Stimulated activated effector memory CD8-positive, alpha-beta T cell treated with anti-CD3 and anti-CD28 coated beads, Interleukin-12 subunit alpha, Interleukin-12 subunit beta, amount 100 ng/mL, for 72 hours (primary cell): ENCODE measurements at regions not wholly inside any gene's neighbourhood (a gene's known extent, or its start where the extent isn't known, plus 50 kb on each side); places are given as distances from the start of the nearest gene placed in this dataset.
"Not testable (repeated sequence)": the region's sequence is repeated elsewhere in the genome, so short reads cannot be mapped to it uniquely, and the experiment has no call there.

Experiments
- ATAC-seq: fragments of 150-1000 bp; cut with Tn5 transposase; 2 replicates; pipeline ENCODE4 v1.10.0; 2021
- DNase-seq, 2 donors: peaks; one replicate each; pipeline ENCODE4 v3.0.0; 2021 to 2022; ENCODE audit warnings: low spot score in 2 of 2
- H3K27ac Mint-ChIP-seq: one replicate; pipeline ENCODE4 v1.8.0; 2022; ENCODE audit warnings: mild to moderate bottlenecking, mixed read lengths
- H3K36me3 Mint-ChIP-seq: one replicate; pipeline ENCODE4 v1.8.0; 2022; ENCODE audit warnings: mild to moderate bottlenecking, mixed read lengths
- H3K4me1 Mint-ChIP-seq: one replicate; pipeline ENCODE4 v1.8.0; 2022; ENCODE audit warnings: mixed read lengths
- H3K4me3 Mint-ChIP-seq: one replicate; pipeline ENCODE4 v1.8.0; 2022; ENCODE audit warnings: mild to moderate bottlenecking, mixed read lengths
- H3K9me3 Mint-ChIP-seq: one replicate; pipeline ENCODE4 v1.8.0; 2022; ENCODE audit warnings: mixed read lengths

DNA sequence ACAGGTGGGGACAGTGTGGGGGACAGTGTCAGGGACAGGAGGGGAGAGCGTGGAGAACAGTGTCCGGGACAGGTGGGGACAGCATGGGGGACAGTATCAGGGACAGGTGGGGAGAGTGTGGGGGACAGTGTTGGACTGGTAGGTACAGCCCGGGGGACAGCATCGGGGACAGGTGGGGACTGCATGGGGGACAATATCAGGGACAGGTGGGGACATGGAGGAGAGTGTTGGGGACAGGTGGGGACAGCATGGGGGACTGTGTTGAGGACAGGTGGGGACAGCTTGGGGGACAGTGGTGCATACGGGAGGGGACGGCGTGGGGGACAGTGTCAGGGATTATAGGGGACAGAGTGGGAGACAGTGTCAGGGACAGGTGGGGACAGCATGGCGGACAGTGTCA lies 212.3 kb downstream of the TMEM121 start:
- Mint-ChIP-seq H3K4me1 (peaks cover 5% of the 10 kb centered on the region), H3K27ac (no peak overlapping the region), H3K9me3 (no peaks in the 10 kb centered on the region), H3K36me3 (no peaks in the 10 kb centered on the region), H3K4me3 (no peak overlapping the region)
- DNase-seq (no peak), ATAC-seq (peak; percentile 14)

DNA sequence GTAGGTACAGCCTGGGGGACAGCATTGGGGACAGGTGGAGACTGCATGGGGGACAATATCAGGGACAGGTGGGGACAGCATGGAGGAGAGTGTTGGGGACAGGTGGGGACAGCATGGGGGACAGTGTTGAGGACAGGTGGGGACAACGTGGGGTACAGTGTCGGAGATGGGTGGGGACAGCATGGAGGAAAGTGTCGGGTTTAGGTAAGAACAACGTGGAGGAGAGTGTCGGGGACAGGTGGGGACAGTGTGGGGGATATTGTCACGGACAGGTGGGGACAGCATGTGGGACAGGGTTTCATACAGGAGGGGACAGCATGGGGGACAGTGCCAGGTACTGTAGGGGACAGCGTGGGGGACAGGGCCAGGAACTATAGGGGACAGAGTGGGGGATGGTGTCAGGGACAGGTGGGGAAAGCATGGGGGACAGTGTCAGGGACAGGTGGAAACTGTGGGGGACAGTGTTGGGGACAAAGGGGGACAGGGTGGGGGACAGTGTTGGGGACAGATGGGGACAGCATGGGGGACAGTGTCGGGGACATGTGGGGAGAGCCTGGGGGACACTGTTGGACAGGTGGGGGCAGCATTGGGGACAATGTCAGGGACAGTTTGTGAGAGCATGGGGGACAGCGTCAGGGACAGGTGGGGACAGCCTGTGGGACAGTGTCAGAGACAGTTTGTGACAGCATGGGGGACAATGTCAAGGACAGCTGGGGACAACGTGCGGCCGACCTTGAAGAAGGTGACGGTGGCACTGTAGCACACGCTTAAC lies 213.1 kb downstream of the TMEM121 start:
- DNase-seq, result no peak
- H3K4me3 Mint-ChIP-seq, result no peak overlapping the region
- no peaks in the 10 kb centered on the region for H3K36me3 Mint-ChIP-seq
- H3K9me3 Mint-ChIP-seq, result no peaks in the 10 kb centered on the region
- no peak for ATAC-seq
- no peak overlapping the region for H3K27ac Mint-ChIP-seq
- peaks cover 5% of the 10 kb centered on the region for H3K4me1 Mint-ChIP-seq

DNA sequence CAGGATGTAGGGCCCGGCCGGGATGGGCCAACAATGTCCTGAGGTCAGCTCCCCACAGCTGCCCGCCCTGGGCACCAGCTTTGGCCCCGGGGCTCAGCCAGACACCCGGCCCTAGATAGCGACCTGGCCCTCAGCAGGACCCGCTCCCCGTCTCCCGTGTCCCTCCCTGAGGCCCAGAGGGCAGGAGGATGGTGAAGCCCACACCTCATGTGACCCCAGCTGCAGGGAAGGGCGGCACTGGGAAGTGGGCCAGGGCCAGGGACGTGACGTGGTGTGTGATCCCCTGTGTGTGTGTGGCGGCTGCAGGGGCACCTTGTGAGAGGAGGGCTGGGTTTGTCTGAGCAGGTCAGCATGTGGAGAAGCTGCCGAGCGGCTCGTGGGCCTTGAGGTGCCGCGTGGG lies 213.9 kb downstream of the TMEM121 start:
- H3K9me3 Mint-ChIP-seq, ATAC-seq, H3K4me1 Mint-ChIP-seq, DNase-seq, H3K4me3 Mint-ChIP-seq, H3K27ac Mint-ChIP-seq, H3K36me3 Mint-ChIP-seq: not testable (repeated sequence)

DNA sequence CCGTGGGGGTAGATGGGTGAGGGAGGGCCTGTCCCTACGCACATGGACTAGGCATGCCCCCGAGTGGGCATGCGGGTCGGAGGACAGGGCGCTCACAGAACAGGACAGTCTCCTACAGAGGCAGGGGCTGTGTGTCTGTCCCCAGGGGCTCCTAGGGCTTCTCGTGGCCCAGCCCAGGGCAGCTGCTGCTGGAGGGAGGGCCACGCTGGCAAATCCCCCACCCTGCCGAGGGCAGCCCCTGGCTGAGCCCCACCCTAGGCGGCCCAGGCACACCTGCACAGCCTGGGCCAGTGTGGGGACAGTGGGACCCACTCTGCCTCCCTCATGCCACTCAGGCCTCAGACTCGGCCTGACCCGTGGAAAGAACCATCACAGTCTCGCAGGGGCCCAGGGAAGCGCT lies 214.6 kb downstream of the TMEM121 start:
- not testable (repeated sequence) for ATAC-seq, H3K27ac Mint-ChIP-seq, H3K4me1 Mint-ChIP-seq, H3K4me3 Mint-ChIP-seq, DNase-seq, H3K9me3 Mint-ChIP-seq, H3K36me3 Mint-ChIP-seq

DNA sequence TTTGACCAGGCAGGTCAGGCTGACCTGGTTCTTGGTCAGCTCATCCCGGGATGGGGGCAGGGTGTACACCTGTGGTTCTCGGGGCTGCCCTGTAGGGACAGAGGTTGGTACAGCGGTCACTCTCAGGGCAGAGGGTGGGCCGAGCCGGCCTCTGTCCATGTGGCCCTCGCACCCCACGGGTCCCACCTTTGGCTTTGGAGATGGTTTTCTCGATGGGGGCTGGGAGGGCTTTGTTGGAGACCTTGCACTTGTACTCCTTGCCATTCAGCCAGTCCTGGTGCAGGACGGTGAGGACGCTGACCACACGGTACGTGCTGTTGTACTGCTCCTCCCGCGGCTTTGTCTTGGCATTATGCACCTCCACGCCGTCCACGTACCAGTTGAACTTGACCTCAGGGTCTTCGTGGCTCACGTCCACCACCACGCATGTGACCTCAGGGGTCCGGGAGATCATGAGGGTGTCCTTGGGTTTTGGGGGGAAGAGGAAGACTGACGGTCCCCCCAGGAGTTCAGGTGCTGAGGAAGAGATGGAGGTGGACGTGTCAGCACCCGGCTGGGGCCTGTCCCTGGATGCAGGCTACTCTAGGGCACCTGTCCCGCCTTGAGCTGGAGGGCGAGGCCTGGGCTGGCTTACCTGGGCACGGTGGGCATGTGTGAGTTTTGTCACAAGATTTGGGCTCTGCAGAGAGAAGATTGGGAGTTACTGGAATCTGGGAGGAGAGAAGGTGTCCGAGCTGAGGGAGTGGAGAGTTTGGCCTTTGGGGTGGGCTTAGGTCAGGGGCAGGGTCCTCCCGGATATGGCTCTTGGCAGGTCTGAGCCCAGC lies 215.5 kb downstream of the TMEM121 start:
- not testable (repeated sequence) for ATAC-seq, H3K4me3 Mint-ChIP-seq, H3K4me1 Mint-ChIP-seq, H3K9me3 Mint-ChIP-seq, DNase-seq
- Mint-ChIP-seq H3K36me3 (peaks cover 11% of the 10 kb centered on the region), H3K27ac (peak overlapping the region; percentile 63)

DNA sequence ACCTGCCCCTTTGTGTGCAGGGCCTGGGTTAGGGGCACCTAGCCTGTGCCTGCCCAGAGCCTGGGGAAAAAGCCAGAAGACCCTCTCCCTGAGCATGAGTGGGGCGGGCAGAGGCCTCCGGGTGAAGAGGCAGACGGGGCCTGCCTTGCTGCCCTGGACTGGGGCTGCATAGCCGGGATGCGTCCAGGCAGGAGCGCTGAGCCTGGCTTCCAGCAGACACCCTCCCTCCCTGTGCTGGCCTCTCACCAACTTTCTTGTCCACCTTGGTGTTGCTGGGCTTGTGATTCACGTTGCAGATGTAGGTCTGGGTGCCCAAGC lies 216.1 kb downstream of the TMEM121 start:
- Mint-ChIP-seq H3K9me3 (no peaks in the 10 kb centered on the region), H3K4me1 (peaks cover 5% of the 10 kb centered on the region), H3K27ac (peak overlapping the region; percentile 63), H3K36me3 (peaks cover 13% of the 10 kb centered on the region), H3K4me3 (no peak overlapping the region)
- DNase-seq (no peak), ATAC-seq (no peak)

DNA sequence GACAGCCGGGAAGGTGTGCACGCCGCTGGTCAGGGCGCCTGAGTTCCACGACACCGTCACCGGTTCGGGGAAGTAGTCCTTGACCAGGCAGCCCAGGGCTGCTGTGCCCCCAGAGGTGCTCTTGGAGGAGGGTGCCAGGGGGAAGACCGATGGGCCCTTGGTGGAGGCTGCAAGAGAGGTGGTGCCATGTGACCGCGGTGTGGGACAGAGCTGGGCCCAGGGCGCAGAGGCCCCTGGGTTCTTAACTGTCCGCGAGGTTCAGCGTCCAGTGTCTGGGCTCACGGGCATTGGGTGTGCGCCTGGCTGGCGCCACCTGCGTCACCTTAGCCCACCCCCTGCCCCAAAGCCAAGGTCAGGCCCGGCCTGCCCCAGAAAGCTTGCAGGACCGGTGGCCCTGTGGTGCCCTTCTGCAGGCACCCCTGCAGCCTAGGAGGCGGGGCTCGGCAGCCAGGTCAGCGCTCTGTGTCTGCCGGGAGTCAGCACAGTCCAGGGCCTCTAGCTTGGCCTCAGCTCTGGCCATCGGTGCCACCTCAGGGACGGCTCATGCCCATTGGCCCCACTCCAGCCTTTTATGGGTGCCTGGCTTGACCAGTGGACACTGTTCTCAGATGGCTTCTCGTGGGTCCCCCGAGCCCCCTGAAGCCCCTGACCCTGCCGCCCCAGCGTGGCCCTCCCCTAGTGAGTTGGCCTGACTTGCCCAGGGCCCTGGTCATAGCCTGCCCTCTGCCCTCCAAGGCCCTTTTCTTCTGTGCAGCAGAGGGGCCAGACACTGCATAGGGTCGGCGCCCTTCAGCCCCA lies 216.7 kb downstream of the TMEM121 start:
- not testable (repeated sequence) for H3K27ac Mint-ChIP-seq

DNA sequence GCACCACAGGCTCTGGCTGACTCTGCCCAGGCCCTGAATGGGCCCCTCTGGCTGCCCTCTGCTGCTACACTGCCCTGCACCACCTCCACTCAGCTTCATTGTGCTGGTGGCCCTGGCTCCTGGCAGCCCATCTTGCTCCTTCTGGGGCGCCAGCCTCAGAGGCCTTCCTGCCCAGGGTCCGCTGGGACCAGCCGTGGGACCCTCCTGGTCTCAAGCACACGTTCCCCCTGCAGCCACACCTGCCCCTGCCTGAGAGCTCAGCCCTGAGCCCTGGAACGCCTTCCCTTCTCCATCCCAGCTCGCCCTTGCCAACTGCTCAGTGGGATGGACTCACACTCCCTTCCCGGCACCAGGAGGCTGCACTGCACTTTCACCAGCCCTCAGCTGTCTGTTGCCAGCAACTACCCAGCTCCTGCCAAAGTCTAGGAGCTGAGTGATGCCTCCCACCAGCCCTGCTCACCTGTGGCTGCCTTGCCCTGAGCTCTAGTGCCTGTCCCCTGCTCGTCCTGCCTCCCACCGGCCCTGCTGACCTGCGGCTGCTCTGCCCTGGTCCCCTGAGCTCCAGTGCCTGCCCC lies 217.9 kb downstream of the TMEM121 start:
- H3K27ac Mint-ChIP-seq, H3K4me3 Mint-ChIP-seq, DNase-seq, H3K9me3 Mint-ChIP-seq, ATAC-seq: not testable (repeated sequence)
- Mint-ChIP-seq H3K36me3 (peaks cover 18% of the 10 kb centered on the region), H3K4me1 (peaks cover 19% of the 10 kb centered on the region)

More for the DNA sequence above, 216.7 kb downstream of the TMEM121 start:
- not testable (repeated sequence) for DNase-seq, H3K4me3 Mint-ChIP-seq, H3K4me1 Mint-ChIP-seq, H3K9me3 Mint-ChIP-seq
- H3K36me3 Mint-ChIP-seq, result peaks cover 18% of the 10 kb centered on the region
- ATAC-seq, result peak; percentile 43

DNA sequence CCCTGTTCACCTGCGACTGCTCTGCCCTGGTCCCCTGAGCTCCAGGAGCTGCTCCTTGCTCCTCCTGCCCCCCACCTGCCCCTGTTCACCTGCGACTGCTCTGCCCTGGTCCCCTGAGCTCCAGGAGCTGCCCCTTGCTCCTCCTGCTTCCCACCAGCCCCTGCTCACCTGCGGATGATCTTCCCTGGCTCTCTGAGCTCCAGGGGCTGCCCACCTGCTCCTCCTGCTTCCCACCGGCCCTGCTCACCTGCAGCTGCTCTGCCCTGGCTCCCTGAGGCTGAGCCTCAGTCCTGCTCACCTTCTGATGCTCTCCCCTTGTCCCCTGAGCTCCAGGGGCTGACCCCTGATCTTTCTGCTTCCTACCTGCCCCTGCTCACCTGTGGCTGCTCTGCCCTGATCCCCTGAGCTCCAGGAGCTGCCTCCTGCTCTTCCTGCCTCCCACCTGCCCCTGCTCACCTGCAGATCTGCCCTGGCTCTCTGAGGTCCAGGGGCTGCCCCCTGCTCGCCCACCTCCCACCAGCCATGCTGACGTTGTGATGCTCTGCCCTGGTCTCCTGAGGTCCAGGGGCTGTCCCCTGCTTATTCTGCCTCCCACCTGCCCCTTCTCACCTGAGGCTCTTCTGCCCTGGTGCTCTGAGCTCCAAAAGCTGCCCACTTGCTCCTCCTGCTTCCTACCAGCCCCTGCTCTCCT lies 219.2 kb downstream of the TMEM121 start:
- no peak for ATAC-seq
- H3K4me1 Mint-ChIP-seq, result peaks cover 19% of the 10 kb centered on the region
- H3K4me3 Mint-ChIP-seq, result no peak overlapping the region
- DNase-seq, result no peak
- peak overlapping the region; percentile 69 for H3K27ac Mint-ChIP-seq
- peaks cover 18% of the 10 kb centered on the region for H3K36me3 Mint-ChIP-seq
- no peaks in the 10 kb centered on the region for H3K9me3 Mint-ChIP-seq

DNA sequence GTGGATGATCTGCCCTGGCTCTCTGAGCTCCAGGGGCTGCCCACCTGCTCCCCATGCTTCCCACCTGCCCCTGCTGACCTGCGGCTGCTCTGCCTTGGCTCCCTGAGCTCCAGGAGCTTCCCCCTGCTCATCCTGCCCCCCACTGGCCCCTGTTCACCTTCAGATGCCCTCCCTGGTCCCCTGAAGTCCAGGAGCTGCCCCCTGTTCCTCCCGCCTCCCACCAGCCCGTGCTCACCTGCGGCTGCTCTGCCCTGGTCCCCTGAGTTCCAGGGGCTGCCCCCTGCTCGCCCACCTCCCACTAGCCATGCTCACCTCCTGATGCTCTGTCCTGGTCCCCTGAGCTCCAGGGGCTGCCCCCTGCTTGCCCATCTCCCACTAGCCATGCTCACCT lies 219.7 kb downstream of the TMEM121 start:
- Mint-ChIP-seq H3K36me3 (peaks cover 18% of the 10 kb centered on the region), H3K27ac (peak overlapping the region; percentile 69), H3K4me3 (no peak overlapping the region), H3K4me1 (peaks cover 19% of the 10 kb centered on the region), H3K9me3 (no peaks in the 10 kb centered on the region)
- DNase-seq (no peak), ATAC-seq (no peak)

DNA sequence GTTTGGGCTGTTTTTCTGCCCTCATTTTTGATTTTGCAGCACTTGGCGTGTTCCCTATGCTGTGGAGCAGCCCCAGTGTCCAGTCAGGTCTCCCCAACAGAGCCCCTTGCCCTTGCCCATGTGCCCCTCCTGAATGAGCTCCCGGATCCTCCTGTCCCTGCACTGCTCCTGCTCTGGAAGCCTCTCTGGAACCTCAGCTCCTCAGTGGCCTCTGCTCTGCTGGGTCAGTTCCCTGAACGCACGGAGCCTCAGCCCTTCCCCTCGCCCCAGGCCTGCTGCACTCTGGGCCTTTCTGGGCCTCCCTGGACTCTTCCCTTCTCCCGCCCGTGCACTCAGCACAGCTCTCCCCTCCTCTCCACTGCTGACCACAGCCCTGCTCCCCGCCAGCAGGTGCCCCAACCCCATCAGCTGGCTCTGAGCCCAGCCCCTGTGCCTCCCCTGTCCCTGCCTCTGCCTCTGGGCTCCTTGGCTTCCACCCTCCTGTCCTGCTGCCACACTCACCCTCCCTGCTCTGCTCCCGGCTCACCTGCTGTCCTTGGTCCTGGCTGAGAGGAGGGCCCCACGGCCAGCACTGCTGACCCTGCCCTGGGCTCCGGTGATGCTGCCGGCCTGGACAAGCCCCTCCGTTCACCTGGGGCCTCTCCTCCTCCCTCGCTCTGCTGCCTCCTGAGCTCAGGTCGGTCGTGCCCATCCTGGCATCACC lies 220.6 kb downstream of the TMEM121 start:
- peaks cover 18% of the 10 kb centered on the region for H3K36me3 Mint-ChIP-seq
- H3K9me3 Mint-ChIP-seq, ATAC-seq, DNase-seq: not testable (repeated sequence)
- H3K27ac Mint-ChIP-seq, result peak overlapping the region; percentile 29
- peak overlapping the region; percentile 18 for H3K4me3 Mint-ChIP-seq
- H3K4me1 Mint-ChIP-seq, result peaks cover 18% of the 10 kb centered on the region

DNA sequence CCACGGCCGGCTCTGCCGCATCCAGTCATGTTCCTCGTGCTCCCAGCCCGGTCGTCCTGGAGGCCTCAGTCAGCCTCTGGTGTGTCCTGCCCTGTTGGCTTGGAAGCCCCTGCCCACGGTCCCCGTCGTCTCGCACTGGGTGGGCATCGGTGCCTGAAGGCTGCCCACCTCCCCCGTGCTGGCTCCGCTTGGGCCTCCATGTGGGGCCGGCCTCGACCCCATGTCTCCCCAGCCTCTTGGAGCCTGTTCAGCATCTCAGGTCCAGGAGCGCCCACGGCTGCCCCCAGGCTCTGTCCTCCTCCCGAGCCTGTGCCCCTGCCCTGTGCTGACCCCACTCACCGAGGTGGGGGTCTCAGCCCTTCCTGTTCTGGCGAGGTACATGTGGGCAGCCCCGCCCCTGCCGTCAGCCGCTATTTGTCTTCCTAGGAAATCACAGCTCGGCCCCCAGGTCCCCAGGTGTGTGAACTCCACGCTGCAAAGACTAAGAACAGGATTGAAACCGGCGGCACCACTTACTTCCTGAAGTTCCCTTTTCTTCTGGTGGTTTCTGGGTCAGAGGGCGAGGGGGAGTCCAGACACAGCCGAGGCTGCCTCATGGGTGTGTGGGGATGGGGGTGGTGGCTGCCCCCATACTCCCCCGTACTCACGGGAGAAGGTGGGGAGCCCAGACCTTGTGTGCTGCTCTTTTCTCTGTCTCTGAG lies 221.3 kb downstream of the TMEM121 start:
- Mint-ChIP-seq H3K4me1 (peaks cover 14% of the 10 kb centered on the region), H3K4me3 (peak overlapping the region; percentile 45), H3K27ac (peak overlapping the region; percentile 29), H3K36me3 (peaks cover 18% of the 10 kb centered on the region)
- DNase-seq, H3K9me3 Mint-ChIP-seq: not testable (repeated sequence)
- ATAC-seq, result peak; percentile 4

DNA sequence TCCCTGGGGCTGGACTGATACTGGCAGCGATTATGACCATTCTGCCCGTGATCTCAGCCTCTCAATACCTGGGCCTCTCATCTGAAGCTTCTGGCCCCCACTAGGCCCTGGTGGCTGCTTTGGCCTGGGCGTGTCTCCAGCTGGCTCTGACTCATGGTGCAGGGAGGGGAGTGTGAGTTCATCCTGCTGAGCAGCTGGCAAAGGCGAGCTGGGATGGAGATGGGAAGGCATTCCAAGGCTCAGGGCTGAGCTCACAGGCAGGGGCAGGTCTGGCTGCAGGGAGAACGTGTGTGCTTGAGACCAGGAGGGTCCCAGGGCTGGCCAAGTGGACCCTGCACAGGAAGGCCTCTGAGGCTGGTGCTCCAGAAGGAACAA lies 221.8 kb downstream of the TMEM121 start:
- peaks cover 18% of the 10 kb centered on the region for H3K36me3 Mint-ChIP-seq
- DNase-seq (no peak), ATAC-seq (peak; percentile 20)
- H3K9me3 Mint-ChIP-seq, result no peaks in the 10 kb centered on the region
- H3K4me3 Mint-ChIP-seq, result peak overlapping the region; percentile 45
- peaks cover 14% of the 10 kb centered on the region for H3K4me1 Mint-ChIP-seq
- H3K27ac Mint-ChIP-seq, result no peak overlapping the region

DNA sequence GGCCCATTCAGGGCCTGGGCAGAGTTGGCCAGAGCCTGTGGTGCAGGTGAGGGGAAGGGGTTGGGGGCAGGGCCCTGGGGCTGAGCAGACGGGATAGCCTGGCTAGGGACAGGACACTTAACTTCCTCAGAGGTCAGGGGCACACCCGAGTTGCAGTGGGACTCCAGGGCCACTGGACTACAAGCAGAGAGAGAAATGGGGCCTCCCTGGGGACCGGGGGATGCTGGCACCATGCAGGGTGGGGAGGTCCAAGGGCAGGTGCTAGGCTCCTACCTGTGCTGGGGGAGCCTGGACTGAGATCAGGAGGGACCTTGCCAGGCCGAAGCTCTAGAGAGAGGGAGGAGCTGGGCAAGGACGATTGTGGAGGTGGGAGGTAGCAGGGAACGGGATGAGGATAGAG lies 222.3 kb downstream of the TMEM121 start:
- not testable (repeated sequence) for ATAC-seq, DNase-seq, H3K9me3 Mint-ChIP-seq, H3K27ac Mint-ChIP-seq
- H3K4me3 Mint-ChIP-seq, result peak overlapping the region; percentile 45
- peaks cover 18% of the 10 kb centered on the region for H3K36me3 Mint-ChIP-seq
- peaks cover 14% of the 10 kb centered on the region for H3K4me1 Mint-ChIP-seq
